ENCODE measurements at regions not wholly inside any gene's neighbourhood (a gene's known extent, or its start where the extent isn't known, plus 50 kb on each side); places are given as distances from the start of the nearest gene placed in this dataset.

DNA sequence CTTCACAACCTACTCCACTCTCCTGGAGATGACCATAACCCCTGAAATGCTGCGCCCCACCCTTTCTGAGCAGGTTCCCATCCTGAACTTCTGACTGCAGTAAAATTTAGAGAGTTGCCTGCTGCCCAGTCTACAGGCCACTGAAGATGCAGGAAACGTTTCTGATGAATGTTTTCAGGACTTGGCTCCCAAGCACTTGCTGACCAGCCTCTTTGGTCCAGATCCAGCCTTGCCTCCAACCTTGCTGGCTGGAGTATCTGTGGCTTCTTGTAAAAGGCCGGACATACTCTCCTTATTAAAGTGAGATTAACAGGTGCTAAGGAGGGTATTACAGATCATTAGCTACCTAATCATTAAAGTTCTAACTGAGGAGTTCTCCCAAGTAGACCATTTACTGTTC lies 70.3 kb upstream of the STXBP6 start:
- no peak for TF ChIP-seq EZH2 (IDR thresholded peaks at IDR 0.05; ENCODE audit: low read length, unreplicated experiment)
- TF ChIP-seq, protein P1, sequence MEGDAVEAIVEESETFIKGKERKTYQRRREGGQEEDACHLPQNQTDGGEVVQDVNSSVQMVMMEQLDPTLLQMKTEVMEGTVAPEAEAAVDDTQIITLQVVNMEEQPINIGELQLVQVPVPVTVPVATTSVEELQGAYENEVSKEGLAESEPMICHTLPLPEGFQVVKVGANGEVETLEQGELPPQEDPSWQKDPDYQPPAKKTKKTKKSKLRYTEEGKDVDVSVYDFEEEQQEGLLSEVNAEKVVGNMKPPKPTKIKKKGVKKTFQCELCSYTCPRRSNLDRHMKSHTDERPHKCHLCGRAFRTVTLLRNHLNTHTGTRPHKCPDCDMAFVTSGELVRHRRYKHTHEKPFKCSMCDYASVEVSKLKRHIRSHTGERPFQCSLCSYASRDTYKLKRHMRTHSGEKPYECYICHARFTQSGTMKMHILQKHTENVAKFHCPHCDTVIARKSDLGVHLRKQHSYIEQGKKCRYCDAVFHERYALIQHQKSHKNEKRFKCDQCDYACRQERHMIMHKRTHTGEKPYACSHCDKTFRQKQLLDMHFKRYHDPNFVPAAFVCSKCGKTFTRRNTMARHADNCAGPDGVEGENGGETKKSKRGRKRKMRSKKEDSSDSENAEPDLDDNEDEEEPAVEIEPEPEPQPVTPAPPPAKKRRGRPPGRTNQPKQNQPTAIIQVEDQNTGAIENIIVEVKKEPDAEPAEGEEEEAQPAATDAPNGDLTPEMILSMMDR (conservative IDR thresholded peaks at IDR 0.05; ENCODE audit: low read depth, low read length): no peak
- no peak for TF ChIP-seq EZH2phosphoT487 (IDR thresholded peaks at IDR 0.05; ENCODE audit: borderline replicate concordance, low read length)

Data from PC-3 (cell line).